GM19099 (cell line): ENCODE measurements at regions not wholly inside any gene's neighbourhood (a gene's known extent, or its start where the extent isn't known, plus 50 kb on each side); places are given as distances from the start of the nearest gene placed in this dataset.

Source experiments
- POLR2A ChIP-seq: IDR thresholded peaks from 3 replicates; pipeline ENCODE4 v1.6.1; 2011; ENCODE audit warnings: low read depth; ENCODE audit not compliant: insufficient read length; ENCODE audit errors: extremely low read depth

DNA sequence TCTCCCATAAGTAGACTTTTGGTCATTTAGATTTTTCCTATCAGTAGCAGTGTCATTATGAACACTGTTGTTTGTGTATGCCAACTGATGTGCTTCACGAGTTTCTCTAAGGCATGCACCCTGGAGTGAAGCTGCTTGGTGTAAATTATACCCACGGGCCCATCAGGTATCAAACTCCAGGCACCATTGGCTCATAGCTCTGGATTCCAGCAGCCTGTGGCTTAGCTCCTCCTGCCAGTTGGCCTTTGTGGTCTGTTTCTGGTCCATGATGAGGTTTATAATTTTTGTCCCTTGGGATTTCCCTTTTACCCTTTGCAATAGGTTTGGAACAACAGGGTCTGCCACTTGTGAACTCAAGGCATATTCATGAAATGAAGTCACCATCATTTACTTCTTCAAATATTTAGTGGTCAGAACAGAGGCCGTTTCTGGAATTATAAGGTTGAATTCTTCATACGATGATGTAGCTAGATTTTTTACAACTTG is 350.5 kb downstream of the PRL start:
- TF ChIP-seq POLR2A: no peak

- TF ChIP-seq POLR2A: no peak
These were observed 349.0 kb downstream of the PRL start for GRCh38 chr6:21947731-21948386.

DNA sequence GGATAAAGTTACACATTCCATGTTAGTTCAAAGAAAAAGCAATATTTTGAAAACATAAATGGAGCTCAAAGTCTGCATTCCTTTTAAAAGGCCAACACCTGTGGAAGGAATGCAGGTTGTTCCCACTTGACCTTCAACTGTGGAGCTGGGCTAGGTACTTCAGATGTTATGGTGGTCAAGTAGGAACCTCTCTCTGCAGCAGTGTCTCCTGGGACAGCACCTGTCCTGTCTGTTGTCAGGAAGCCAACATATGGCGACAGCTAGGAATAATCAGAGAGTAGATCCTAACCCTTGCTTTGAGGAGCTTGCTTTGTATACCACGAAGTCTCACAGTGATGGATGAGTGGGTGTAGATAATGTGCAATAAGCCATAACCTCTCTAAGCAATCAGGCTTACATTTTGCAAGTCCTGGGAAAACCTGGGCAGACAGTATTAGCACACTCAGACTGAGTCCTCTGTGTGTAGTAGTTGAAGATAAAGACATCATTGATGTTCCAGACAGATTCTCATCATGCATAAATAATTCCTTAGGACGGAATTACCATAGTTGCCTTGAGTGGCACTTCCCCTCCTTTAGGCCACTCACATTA is 347.5 kb downstream of the PRL start:
- no peak for TF ChIP-seq POLR2A

DNA sequence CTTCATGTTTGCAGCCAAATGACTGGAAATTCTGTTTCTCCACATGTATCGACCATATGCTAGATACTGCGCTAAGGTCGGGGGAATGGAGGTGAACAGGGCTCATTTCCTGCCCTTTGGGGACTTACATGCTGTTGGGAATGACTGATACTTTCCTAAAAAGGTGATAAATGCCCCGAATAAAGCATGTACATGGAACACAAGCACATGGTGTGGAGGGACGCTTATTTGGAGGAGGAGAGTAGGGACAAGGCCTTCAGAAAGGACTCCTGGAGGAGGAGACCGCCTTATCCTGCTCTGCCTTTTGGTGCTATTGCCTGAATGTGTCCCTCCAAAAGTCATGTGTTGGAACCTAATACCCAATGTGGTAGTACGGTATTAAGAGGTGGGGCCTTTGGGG is 344.5 kb downstream of the PRL start:
- no peak for TF ChIP-seq POLR2A

DNA sequence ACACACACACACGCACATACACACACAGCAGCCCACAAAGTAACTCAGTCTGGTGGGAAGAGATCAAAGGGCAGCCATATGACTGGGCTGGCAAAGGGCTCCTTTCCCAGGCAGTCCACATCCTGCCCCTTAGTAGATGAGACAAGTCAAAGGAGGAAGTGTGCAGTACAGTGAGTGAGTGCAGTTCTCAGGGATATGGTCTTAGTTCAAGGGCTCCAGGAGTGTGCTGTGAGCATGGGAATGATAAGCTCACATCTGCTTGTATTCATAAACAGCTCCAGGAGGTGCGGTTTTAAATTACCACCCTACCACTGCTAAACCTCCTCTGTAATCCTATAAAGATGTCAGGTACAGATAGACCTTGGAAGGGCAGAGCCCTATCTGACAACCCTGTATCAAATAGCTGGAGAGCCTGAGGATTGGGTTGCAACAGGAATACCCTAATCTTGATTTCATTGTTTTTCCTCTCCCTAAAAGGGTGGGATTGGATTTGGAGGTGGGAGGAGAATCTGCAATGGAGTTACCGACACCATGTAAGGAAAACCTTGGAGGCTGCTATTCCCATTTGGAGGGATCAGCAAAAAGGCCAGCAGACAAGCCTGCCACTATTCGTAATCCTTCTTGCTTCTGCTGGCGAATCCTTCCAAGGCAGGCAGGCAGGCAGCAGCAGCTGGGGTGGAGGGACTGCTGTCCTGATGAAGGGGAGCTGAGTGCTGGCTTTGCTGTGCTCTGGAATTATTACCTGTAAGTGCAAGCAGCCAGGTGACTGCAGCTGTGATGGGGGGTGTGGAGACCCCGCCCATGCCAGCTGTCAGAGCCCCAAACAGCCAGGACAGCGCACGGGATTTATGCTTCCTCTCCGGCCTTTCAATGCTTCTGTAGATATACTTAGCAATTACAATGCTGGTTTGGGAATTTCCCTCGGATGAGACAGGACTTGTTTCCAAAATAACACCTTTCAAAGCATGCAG is 342.7 kb downstream of the PRL start:
- no peak for TF ChIP-seq POLR2A

DNA sequence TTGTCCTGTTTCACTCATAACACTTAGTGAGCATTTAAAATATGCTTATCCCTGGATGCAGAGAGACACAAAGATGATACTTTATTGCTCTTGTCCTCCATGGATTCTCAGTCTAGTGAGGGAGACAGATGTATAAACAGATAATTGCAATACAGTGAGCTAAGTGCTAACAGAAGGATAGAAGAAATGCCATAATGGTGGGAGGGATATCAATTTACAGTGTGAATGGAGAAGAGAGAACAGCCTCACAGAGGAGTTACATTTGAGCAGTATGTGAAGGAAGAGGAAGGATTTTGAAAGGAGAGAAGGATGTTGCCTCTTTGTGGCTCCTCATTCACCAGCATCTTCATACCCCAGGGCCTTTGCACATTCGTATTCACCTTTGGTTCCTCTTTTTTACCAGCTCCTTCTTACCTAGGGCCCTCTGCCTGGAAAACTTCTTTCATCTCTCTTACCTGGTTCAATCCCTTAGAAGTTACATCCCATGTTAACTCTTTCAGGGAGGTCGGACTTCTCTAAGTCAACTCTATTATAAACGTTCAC is 341.7 kb downstream of the PRL start:
- no peak for TF ChIP-seq POLR2A

GRCh38 chr6:21955951-21956350 is 340.9 kb downstream of the PRL start:
- no peak for TF ChIP-seq POLR2A

DNA sequence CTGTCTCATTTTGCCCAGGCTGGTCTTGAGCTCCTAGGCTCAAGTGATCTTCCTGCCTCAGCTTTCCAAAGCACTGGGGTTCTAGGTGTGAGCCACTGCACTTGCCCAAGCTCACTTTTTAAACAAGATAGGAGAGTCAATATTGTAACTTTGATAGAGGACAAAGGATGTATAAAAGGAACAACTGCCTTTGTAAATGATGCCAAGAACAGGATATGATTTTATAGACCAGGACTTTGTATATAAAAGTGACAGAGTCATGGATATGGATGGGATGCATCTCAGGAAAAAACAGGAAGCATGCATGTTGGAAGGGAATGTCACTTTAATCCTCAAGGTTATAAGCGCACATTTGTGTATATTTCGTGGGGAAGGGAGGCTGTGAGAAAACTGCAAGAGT is 338.4 kb downstream of the PRL start:
- no peak for TF ChIP-seq POLR2A

DNA sequence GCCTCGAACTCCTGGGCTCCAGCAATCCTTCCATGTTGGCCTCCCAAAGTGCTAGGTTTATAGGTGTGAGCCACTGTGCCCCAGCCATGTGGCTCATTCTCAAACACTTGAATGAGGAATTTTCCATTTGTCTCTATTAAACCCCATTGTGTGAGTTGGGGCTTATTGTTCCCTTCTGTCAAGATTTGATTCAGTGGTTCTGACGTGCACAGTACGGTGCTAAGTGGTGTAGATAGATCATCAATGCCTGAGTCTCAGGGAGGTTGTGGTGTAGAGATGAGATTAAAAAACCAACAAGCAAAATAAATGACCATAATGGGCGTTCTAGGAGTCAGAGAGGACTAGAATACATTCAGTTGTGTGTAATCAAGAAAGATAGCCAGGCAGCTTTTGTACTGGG is 335.6 kb downstream of the PRL start:
- TF ChIP-seq POLR2A: no peak

- no peak for TF ChIP-seq POLR2A
These were observed 331.8 kb downstream of the PRL start for GRCh38 chr6:21965016-21965415.

GRCh38 chr6:21965953-21966539 is 330.8 kb downstream of the PRL start:
- no peak for TF ChIP-seq POLR2A

DNA sequence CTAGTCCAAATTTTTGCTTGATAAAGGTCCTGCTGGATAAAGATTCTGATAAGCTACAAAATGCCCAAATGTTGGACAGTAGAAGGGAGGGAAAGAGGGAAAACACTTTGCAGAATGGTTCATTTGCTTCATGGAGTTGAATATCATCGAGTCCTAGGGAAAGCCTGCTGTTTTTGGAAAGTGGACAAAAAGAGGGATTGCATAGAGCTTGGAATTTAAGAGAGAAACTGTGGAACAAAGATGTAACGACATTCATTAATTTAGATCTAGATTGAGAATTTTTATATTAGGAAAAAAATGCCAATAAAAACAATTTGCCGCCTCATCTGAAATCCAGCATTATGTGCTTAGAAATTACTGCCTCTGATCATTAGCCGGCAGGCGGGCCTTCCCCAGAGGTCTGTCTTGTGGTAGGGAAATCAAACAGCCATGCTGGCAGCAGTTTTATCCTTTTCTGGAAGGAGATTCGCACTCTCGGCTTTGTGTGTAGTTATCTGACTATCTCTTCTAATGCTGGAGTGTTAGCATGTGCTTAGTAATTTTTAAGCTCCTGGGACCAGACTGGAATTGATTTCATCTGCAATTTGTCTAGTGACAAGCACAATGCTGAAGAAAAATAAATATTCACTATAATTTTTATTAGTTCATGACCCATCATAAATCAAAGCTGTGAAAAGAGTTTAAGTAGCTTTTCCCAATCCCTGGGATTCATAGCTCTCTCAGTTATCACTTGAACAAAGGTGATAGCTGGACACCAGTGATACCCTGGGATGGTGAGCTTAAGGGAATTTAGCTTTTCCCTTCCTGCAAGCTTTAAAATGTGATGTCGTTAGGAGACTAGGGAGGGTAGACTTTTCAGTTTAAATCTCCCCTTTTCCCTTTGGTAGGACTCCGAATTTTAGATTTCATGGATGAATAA is 329.5 kb downstream of the PRL start:
- no peak for TF ChIP-seq POLR2A

- TF ChIP-seq POLR2A: no peak
These were observed 328.4 kb downstream of the PRL start for GRCh38 chr6:21968411-21968810.

DNA sequence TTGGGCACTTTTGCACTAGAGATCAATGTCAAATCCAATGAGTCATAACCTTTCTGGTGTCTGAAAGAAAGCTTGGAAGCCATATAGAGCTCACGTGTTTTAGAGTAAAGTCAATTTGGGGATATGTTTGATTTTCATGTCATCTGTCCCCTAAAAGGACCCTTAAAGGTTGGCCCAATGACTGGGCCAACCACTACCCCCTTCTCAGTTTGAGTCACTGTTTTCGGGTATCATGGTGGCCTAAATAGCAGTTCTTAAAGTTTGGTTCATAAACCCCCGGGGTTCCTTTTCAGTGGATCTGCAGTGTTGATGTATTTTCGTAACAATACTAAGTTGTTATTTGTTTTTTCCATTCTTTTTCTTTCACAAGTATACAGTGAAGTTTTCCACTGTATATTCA is 327.6 kb downstream of the PRL start:
- no peak for TF ChIP-seq POLR2A
